HG03460 (cell line): ENCODE measurements at regions not wholly inside any gene's neighbourhood (a gene's known extent, or its start where the extent isn't known, plus 50 kb on each side); places are given as distances from the start of the nearest gene placed in this dataset.
"Not testable (repeated sequence)": the region's sequence is repeated elsewhere in the genome, so short reads cannot be mapped to it uniquely, and the experiment has no call there.

ENCODE experiments used
- ATAC-seq: cut with Tn5 transposase; IDR thresholded peaks from one replicate; pipeline ENCODE4 v1.9.1; 2021; ENCODE audit not compliant: unreplicated experiment

GRCh38 chr15:69668039-69668705 lies 215.6 kb downstream of the RPLP1 start:
- no peak for ATAC-seq

- ATAC-seq = peak; percentile 51
Measured at GRCh38 chr15:69668963-69669362, 216.3 kb downstream of the RPLP1 start.

GRCh38 chr15:69669446-69669845 lies 216.8 kb downstream of the RPLP1 start:
- no peak for ATAC-seq

- no peak for ATAC-seq
Measured at GRCh38 chr15:69673291-69673881, 220.8 kb downstream of the RPLP1 start.

GRCh38 chr15:69675731-69676130 lies 223.1 kb downstream of the RPLP1 start:
- no peak for ATAC-seq

DNA sequence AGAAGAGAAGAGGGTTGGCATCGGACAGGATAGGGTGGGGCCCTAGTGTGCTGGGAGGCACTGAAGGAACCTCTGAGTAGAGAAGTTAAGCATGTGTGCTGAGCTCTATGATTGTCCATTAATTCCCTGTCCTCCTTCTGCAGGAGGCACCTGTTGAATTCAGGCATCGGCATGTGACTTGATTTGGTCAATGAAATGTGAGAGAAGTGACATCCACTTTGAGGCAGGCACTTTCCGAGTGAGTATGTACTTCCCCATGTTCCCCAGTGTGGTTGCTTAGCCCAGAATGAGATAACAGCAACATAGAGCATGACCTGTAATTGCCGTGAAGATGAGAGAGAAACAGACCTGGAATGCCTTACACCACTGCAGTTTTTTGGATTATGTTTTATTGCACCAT lies 224.8 kb downstream of the RPLP1 start:
- ATAC-seq = no peak

DNA sequence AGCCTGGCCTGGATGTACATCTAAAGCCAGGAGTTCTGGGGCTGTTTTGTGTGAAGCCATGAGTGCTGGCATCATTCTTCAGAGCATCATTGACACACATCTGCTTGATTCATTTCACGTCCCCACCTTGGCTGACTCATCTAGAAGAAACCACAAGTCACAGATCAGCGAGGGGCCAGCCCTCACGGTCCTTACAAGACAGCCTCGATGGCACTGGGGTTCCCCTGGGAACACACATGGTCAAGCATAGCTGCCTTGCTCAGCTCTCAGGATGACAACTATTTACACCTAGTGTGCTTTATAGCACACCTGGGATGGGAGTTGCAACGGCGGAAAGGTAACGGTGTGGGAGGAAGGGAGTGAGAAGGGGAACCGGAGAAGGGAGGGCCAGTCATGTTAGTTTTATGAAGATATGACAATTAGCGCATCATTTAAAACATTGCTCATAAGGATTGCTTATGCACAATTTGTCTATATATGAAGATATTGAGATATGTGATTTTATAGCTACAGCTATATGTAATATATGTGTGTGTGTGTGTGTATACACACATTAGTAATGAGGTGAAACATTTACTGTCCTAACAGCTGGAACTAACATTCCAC lies 227.1 kb downstream of the RPLP1 start:
- ATAC-seq = peak; percentile 91

- not testable (repeated sequence) for ATAC-seq
Measured at GRCh38 chr15:69684823-69685222, 232.2 kb downstream of the RPLP1 start.

GRCh38 chr15:69685512-69686452 lies 233.2 kb downstream of the RPLP1 start:
- no peak for ATAC-seq

- no peak for ATAC-seq
Measured at GRCh38 chr15:69686626-69687025, 234.0 kb downstream of the RPLP1 start.

DNA sequence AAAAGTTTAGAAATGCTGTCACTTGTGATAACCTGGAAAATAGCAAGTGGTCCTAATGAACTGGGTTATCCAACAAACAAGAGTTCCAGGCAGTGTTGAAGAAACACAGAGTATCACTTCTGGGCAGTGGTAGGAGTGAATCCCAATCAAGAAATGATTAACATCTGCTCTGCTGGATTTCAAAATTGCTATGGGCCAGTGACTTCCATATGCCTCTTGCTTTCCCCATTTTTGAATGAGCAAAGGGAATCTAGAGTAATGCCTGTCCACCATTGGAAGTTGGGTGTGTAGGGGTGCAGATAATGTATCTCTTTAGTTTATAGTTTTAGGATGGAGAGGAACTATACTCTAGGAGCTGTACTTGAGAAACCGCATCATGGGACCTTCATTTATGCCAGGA lies 236.5 kb downstream of the RPLP1 start:
- no peak for ATAC-seq

- no peak for ATAC-seq
Measured at GRCh38 chr15:69691307-69692015, 238.8 kb downstream of the RPLP1 start.

GRCh38 chr15:69692342-69692741 lies 239.7 kb downstream of the RPLP1 start:
- no peak for ATAC-seq

- ATAC-seq = no peak
Measured at GRCh38 chr15:69693059-69693458, 240.4 kb downstream of the RPLP1 start.

GRCh38 chr15:69696946-69697345 lies 244.3 kb downstream of the RPLP1 start:
- ATAC-seq = no peak

GRCh38 chr15:69697916-69698315 lies 245.3 kb downstream of the RPLP1 start:
- no peak for ATAC-seq

DNA sequence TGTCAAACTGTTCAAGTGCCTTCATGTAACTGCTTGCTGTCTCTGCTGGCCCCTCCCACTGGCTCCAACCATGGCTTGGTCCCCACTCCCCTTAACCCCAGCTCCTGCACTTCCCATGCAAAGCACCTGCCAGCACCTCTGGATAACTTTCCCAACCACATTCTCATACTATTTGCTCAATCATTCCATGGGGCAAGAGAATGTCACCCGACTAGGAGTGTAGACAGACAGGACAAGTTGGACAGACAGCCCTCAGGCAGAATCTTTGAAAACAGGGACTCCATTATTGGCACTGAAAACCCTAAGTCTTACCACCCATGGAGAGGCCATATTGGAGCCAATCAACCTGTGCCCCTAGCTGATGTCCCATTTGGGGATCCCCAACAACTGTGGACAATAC lies 246.5 kb downstream of the RPLP1 start:
- ATAC-seq = no peak

- no peak for ATAC-seq
Measured at GRCh38 chr15:69700380-69700779, 247.8 kb downstream of the RPLP1 start.

GRCh38 chr15:69701198-69701597 lies 248.6 kb downstream of the RPLP1 start:
- ATAC-seq = no peak

DNA sequence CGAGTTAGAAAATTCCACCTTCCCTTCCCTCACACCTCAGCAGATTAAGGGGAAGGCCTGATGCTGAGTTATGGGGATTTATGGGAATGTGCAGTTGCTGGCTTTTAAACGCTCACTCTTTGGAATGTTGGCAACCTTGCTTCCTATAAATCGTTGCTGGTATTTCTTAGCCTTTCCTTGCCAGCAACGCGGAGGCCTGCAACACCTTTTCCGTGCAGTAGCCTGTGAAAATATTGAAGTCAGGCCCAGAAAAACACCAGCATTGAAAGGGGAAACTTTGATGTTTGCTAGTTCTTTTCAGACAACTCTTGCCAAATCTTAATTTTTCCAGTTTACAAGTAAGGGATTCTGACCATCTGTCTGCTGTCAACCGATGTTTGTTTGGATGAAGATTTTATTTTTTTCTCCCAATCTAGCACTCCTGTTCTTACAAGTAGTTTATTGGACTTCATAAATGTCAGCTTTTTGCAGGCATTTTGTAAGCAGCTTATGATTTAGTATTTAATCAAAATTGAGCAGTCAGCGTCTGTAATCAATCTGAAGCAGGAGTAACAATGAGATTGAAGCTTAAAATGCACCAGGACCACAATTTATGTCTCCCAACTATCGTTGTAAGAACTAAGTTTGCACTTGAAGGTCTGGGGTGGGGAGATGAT lies 251.0 kb downstream of the RPLP1 start:
- no peak for ATAC-seq
